Right lobe of liver (tissue), 4 donors: ENCODE measurements at regions not wholly inside any gene's neighbourhood (a gene's known extent, or its start where the extent isn't known, plus 50 kb on each side); places are given as distances from the start of the nearest gene placed in this dataset.

Source experiments
- POLR2A ChIP-seq: fragments of 450-650 bp; IDR thresholded peaks from one replicate; pipeline ENCODE4 v1.6.1; 2017; ENCODE audit warnings: antibody characterized with exemption, mild to moderate bottlenecking
- TF ChIP-seq, protein P1 (sequence below), 4 donors: fragments of 200-600 bp in 3 of 4; fragments of 450-650 bp in 1 of 4; IDR thresholded peaks; one replicate each; pipeline versions ENCODE4 v1.5.1 to v1.8.0; 2016 to 2022; ENCODE audit warnings: antibody characterized with exemption in 4 of 4, mild to moderate bottlenecking in 2 of 4
- donor health status: DM: no; HTN: no; CAD: no.
- donor health status: DM: no; HTN: no; CAD: no.
- donor health status: DM: no; HTN: yes; CAD: no.

DNA sequence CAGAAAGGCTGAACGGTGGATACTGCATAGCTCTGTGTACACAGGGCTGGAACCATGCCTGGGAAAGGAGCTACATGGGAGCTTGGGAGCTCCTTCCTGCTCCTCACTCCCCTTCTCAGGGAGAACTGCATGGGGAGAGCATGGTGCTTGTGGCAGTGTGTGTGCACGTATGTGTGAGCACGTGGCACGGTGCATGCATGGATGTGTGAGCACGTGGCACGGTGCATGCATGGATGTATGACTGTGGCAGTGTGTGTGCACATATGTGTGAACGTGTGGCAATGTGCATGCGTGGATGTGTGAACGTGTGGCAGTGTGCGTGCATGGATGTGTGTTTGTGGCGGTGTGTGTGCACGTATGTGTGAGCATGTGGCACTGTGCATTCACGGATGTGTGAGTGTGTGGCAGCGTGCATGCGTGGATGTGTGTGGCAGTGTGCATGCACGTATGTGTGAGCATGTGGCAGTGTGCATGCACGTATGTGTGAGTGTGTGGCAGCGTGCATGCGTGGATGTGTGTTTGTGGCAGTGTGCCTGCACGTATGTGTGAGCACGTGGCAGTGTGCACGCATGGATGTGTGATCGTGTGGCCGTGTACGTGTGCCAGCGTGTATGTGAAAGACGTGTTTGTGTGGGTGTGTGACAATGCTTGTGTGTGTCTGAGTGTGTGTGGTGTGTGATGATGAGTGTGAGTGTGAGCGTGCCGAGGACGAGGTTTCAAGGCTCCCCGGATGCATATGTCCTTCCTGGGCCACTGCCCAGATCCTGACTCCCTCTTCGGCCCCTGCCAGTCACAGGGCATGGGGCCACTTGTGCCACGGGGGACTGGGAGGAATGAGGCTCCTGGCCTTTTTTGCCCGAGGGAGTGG lies 52.4 kb upstream of the JPH3 start:
- TF ChIP-seq, protein P1, sequence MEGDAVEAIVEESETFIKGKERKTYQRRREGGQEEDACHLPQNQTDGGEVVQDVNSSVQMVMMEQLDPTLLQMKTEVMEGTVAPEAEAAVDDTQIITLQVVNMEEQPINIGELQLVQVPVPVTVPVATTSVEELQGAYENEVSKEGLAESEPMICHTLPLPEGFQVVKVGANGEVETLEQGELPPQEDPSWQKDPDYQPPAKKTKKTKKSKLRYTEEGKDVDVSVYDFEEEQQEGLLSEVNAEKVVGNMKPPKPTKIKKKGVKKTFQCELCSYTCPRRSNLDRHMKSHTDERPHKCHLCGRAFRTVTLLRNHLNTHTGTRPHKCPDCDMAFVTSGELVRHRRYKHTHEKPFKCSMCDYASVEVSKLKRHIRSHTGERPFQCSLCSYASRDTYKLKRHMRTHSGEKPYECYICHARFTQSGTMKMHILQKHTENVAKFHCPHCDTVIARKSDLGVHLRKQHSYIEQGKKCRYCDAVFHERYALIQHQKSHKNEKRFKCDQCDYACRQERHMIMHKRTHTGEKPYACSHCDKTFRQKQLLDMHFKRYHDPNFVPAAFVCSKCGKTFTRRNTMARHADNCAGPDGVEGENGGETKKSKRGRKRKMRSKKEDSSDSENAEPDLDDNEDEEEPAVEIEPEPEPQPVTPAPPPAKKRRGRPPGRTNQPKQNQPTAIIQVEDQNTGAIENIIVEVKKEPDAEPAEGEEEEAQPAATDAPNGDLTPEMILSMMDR (IDR thresholded peaks at IDR 0.05) = no peak
- no peak for TF ChIP-seq POLR2A
